Suprapubic skin (tissue), 3 donors: ENCODE measurements at regions not wholly inside any gene's neighbourhood (a gene's known extent, or its start where the extent isn't known, plus 50 kb on each side); places are given as distances from the start of the nearest gene placed in this dataset.

ENCODE experiments used
- POLR2A ChIP-seq, 2 donors: fragments of 450-650 bp; IDR thresholded peaks; one replicate each; pipeline ENCODE4 v1.6.1; 2017; ENCODE audit warnings: antibody characterized with exemption in 2 of 2, mild to moderate bottlenecking in 2 of 2, moderate library complexity in 2 of 2
- TF ChIP-seq, protein P1 (sequence below), 2 donors: fragments of 200-600 bp in 1 of 2; fragments of 450-650 bp in 1 of 2; sonication (generic) in 1 of 2; IDR thresholded peaks; one replicate each; pipeline ENCODE4 v1.5.1; 2016 to 2019; ENCODE audit warnings: antibody characterized with exemption in 2 of 2, mild to moderate bottlenecking in 1 of 2, moderate library complexity in 1 of 2

DNA sequence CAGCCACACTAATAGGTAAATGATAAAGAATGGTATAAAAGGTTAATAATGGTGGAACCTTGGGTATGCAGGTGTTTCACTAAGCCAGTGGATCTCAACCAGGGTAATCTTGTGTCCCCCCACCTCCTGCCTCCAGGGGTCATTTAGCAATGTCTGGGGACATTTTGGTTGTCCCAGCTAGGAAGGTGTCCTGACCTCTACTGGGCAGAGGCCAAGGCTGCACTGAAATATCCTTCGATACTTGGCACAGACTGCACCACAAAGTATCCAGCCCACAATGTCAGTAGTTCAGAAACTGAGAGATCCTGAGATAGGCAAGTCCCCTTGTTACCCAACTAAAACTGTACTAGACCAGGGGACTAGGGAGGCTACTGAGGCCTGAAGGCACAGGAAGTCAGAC, 113.6 kb upstream of the TIAM1 start:
- TF ChIP-seq, protein P1, sequence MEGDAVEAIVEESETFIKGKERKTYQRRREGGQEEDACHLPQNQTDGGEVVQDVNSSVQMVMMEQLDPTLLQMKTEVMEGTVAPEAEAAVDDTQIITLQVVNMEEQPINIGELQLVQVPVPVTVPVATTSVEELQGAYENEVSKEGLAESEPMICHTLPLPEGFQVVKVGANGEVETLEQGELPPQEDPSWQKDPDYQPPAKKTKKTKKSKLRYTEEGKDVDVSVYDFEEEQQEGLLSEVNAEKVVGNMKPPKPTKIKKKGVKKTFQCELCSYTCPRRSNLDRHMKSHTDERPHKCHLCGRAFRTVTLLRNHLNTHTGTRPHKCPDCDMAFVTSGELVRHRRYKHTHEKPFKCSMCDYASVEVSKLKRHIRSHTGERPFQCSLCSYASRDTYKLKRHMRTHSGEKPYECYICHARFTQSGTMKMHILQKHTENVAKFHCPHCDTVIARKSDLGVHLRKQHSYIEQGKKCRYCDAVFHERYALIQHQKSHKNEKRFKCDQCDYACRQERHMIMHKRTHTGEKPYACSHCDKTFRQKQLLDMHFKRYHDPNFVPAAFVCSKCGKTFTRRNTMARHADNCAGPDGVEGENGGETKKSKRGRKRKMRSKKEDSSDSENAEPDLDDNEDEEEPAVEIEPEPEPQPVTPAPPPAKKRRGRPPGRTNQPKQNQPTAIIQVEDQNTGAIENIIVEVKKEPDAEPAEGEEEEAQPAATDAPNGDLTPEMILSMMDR (IDR thresholded peaks at IDR 0.05): no peak
- no peak for TF ChIP-seq POLR2A (IDR thresholded peaks at IDR 0.05)
